SH-SY5Y (cell line): ENCODE measurements at regions not wholly inside any gene's neighbourhood (a gene's known extent, or its start where the extent isn't known, plus 50 kb on each side); places are given as distances from the start of the nearest gene placed in this dataset.
A peak's percentile ranks its signal among the peaks of the same experiment; 100 is the strongest.

Source experiments
- GATA2 ChIP-seq: IDR thresholded peaks from 2 replicates; pipeline ENCODE4 v1.6.1; 2011; ENCODE audit warnings: mild to moderate bottlenecking, low read depth, low read length
- GATA3 ChIP-seq: IDR thresholded peaks from 2 replicates; pipeline ENCODE4 v1.6.1; 2011; ENCODE audit warnings: low read depth, mild to moderate bottlenecking, low read length, moderate library complexity

GRCh38 chr5:167658889-167659288 lies 632.6 kb upstream of the WWC1 start:
- peak; percentile 8; the same call in 1 of the 2 replicates for TF ChIP-seq GATA2
- no peak for TF ChIP-seq GATA3
